ENCODE measurements at regions not wholly inside any gene's neighbourhood (a gene's known extent, or its start where the extent isn't known, plus 50 kb on each side); places are given as distances from the start of the nearest gene placed in this dataset.
"Not testable (repeated sequence)": the region's sequence is repeated elsewhere in the genome, so short reads cannot be mapped to it uniquely, and the experiment has no call there.

GRCh38 chr13:94799299-94799698 lies 87.0 kb upstream of the SOX21 start:
- Histone ChIP-seq H3K4me2 (no peak overlapping the region), H3K4me1 (peaks cover 9% of the 10 kb centered on the region), H4K20me1 (ENCODE audit: low read depth) (no peaks in the 10 kb centered on the region), H3K4me3 (no peak overlapping the region), H3K79me2 (ENCODE audit: low read depth) (no peaks in the 10 kb centered on the region), H3F3A (ENCODE audit: low read depth) (no peaks in the 10 kb centered on the region), H2AFZ (replicated peaks) (peak overlapping the region; percentile 52), H3K27ac (no peak overlapping the region), H3K27me3 (no peaks in the 10 kb centered on the region), H3K36me3 (no peaks in the 10 kb centered on the region), H3K9ac (no peak overlapping the region), H3K9me3 (ENCODE audit: low read depth) (no peaks in the 10 kb centered on the region)
- Mint-ChIP-seq H3K9me3 (no peaks in the 10 kb centered on the region), H3K27me3 (ENCODE audit: insufficient read depth, low read depth) (no peaks in the 10 kb centered on the region), H3K4me1 (peaks cover 5% of the 10 kb centered on the region), H3K36me3 (no peaks in the 10 kb centered on the region), H3K4me3 (no peak overlapping the region), H3K27ac (no peak overlapping the region)
- TF ChIP-seq EZH2phosphoT487 (IDR thresholded peaks at IDR 0.05) = no peak
- TF ChIP-seq EZH2 (IDR thresholded peaks at IDR 0.05) = no peak
- no peak for TF ChIP-seq CTCF (IDR thresholded peaks at IDR 0.05)
- DNase-seq (ENCODE audit: low spot score) = no peak

GRCh38 chr13:94798738-94799137 lies 86.4 kb upstream of the SOX21 start:
- H3K36me3 ChIP-seq = no peaks in the 10 kb centered on the region
- H3K4me2 ChIP-seq = no peak overlapping the region
- no peaks in the 10 kb centered on the region for H3K27me3 ChIP-seq
- peak overlapping the region; percentile 52 for H2AFZ ChIP-seq (replicated peaks)
- no peak overlapping the region for H3K4me3 Mint-ChIP-seq
- H3K27ac Mint-ChIP-seq = no peak overlapping the region
- TF ChIP-seq CTCF (IDR thresholded peaks at IDR 0.05) = no peak
- no peak for TF ChIP-seq EZH2 (IDR thresholded peaks at IDR 0.05)
- TF ChIP-seq EZH2phosphoT487 (IDR thresholded peaks at IDR 0.05) = no peak
- H4K20me1 ChIP-seq (ENCODE audit: low read depth) = no peaks in the 10 kb centered on the region
- H3F3A ChIP-seq (ENCODE audit: low read depth) = no peaks in the 10 kb centered on the region
- peaks cover 5% of the 10 kb centered on the region for H3K4me1 Mint-ChIP-seq
- H3K27ac ChIP-seq = no peak overlapping the region
- no peaks in the 10 kb centered on the region for H3K79me2 ChIP-seq (ENCODE audit: low read depth)
- no peaks in the 10 kb centered on the region for H3K36me3 Mint-ChIP-seq
- peaks cover 9% of the 10 kb centered on the region for H3K4me1 ChIP-seq
- H3K9ac ChIP-seq = no peak overlapping the region
- no peak for DNase-seq (ENCODE audit: low spot score)
- no peak overlapping the region for H3K4me3 ChIP-seq
- H3K9me3 ChIP-seq (ENCODE audit: low read depth) = no peaks in the 10 kb centered on the region
- no peaks in the 10 kb centered on the region for H3K9me3 Mint-ChIP-seq
- no peaks in the 10 kb centered on the region for H3K27me3 Mint-ChIP-seq (ENCODE audit: insufficient read depth, low read depth)

- Histone ChIP-seq H3K4me3 (no peak overlapping the region), H3F3A (ENCODE audit: low read depth) (no peaks in the 10 kb centered on the region), H3K79me2 (ENCODE audit: low read depth) (no peaks in the 10 kb centered on the region), H3K36me3 (no peaks in the 10 kb centered on the region), H3K27me3 (no peaks in the 10 kb centered on the region), H4K20me1 (ENCODE audit: low read depth) (no peaks in the 10 kb centered on the region), H3K27ac (no peak overlapping the region), H2AFZ (replicated peaks) (no peak overlapping the region), H3K9me3 (ENCODE audit: low read depth) (no peaks in the 10 kb centered on the region), H3K4me1 (peaks cover 6% of the 10 kb centered on the region), H3K9ac (no peak overlapping the region), H3K4me2 (no peak overlapping the region)
- Mint-ChIP-seq H3K9me3 (no peaks in the 10 kb centered on the region), H3K36me3 (no peaks in the 10 kb centered on the region), H3K27ac (no peak overlapping the region), H3K4me3 (no peak overlapping the region), H3K27me3 (ENCODE audit: insufficient read depth, low read depth) (no peaks in the 10 kb centered on the region), H3K4me1 (peaks cover 5% of the 10 kb centered on the region)
- DNase-seq (ENCODE audit: low spot score) = no peak
- no peak for TF ChIP-seq EZH2phosphoT487 (IDR thresholded peaks at IDR 0.05)
- TF ChIP-seq EZH2 (IDR thresholded peaks at IDR 0.05) = no peak
- TF ChIP-seq CTCF (IDR thresholded peaks at IDR 0.05) = no peak
These were observed 82.9 kb upstream of the SOX21 start for GRCh38 chr13:94795292-94795691.

GRCh38 chr13:94786246-94786645 lies 73.9 kb upstream of the SOX21 start:
- not testable (repeated sequence) for H3K9me3 ChIP-seq (ENCODE audit: low read depth); H3K36me3 ChIP-seq; H3F3A ChIP-seq (ENCODE audit: low read depth); H3K36me3 Mint-ChIP-seq; H3K4me3 ChIP-seq; H3K27ac ChIP-seq; H3K4me3 Mint-ChIP-seq; H3K4me1 Mint-ChIP-seq; H3K79me2 ChIP-seq (ENCODE audit: low read depth); H3K27me3 Mint-ChIP-seq (ENCODE audit: insufficient read depth, low read depth); H3K27me3 ChIP-seq; H3K4me1 ChIP-seq; H4K20me1 ChIP-seq (ENCODE audit: low read depth); H3K27ac Mint-ChIP-seq; H2AFZ ChIP-seq (replicated peaks); H3K4me2 ChIP-seq; H3K9ac ChIP-seq; H3K9me3 Mint-ChIP-seq; DNase-seq (ENCODE audit: low spot score)

Data from neural progenitor cell (in vitro differentiated cells).